SH-SY5Y (cell line): ENCODE measurements at regions not wholly inside any gene's neighbourhood (a gene's known extent, or its start where the extent isn't known, plus 50 kb on each side); places are given as distances from the start of the nearest gene placed in this dataset.

Source experiments
- GATA2 ChIP-seq: IDR thresholded peaks from 2 replicates; pipeline ENCODE4 v1.6.1; 2011; ENCODE audit warnings: mild to moderate bottlenecking, low read depth, low read length
- GATA3 ChIP-seq: IDR thresholded peaks from 2 replicates; pipeline ENCODE4 v1.6.1; 2011; ENCODE audit warnings: low read depth, mild to moderate bottlenecking, low read length, moderate library complexity

DNA sequence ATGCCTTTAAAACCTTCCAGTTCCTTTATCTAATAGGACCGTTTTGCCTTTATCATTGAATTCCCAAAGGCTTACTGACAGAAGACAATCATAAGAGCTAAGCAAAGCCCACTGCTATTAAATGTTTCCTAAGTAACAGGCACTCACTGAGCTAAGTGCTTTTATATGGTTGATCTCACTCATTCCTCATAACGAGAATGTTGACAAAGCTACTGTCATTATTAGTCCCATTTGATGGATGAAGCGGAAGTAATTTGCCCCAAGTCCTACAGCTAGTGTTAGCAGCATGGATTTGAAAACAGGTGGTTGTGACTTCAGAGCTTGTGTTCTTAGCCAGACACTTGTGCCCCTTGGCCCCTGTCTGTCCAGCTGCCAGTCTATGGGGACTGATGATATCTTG is 134.8 kb upstream of the SERPINE2 start:
- TF ChIP-seq GATA2 (no peak), GATA3 (no peak)
